WERI-Rb-1 (cell line): ENCODE measurements at regions not wholly inside any gene's neighbourhood (a gene's known extent, or its start where the extent isn't known, plus 50 kb on each side); places are given as distances from the start of the nearest gene placed in this dataset.
A peak's percentile ranks its signal among the peaks of the same experiment; 100 is the strongest.

Source experiments
- DNase-seq: peaks from one replicate; pipeline ENCODE4 v3.0.0-alpha.2; 2020
- H3K27ac ChIP-seq: fragments of 250-450 bp; sonication (Bioruptor Pico); 2 replicates; pipeline ENCODE4 v1.5.1; 2020; ENCODE audit warnings: mild to moderate bottlenecking, moderate library complexity
- H3K27me3 ChIP-seq: fragments of 250-450 bp; sonication (Bioruptor Pico); 2 replicates; pipeline ENCODE4 v1.5.1; 2021; ENCODE audit warnings: mild to moderate bottlenecking, low read depth, moderate library complexity; ENCODE audit not compliant: insufficient read depth, severe bottlenecking
- H3K36me3 ChIP-seq: fragments of 250-450 bp; sonication (Bioruptor Pico); 2 replicates; pipeline ENCODE4 v1.5.1; 2020; ENCODE audit warnings: mild to moderate bottlenecking, moderate library complexity
- H3K4me3 ChIP-seq: 2 replicates; pipeline ENCODE4 v1.5.1; 2011; ENCODE audit warnings: low read depth, mild to moderate bottlenecking, control low read depth, low read length
- H3K9me3 ChIP-seq: fragments of 250-450 bp; sonication (Bioruptor Pico); 2 replicates; pipeline ENCODE4 v1.5.1; 2021; ENCODE audit warnings: mild to moderate bottlenecking, moderate library complexity; ENCODE audit not compliant: severe bottlenecking
- TF ChIP-seq, protein P1 (sequence below): IDR thresholded peaks from 2 replicates; pipeline ENCODE4 v1.5.1; 2011; ENCODE audit warnings: low read depth, mild to moderate bottlenecking, control low read depth, inconsistent platforms, low read length

DNA sequence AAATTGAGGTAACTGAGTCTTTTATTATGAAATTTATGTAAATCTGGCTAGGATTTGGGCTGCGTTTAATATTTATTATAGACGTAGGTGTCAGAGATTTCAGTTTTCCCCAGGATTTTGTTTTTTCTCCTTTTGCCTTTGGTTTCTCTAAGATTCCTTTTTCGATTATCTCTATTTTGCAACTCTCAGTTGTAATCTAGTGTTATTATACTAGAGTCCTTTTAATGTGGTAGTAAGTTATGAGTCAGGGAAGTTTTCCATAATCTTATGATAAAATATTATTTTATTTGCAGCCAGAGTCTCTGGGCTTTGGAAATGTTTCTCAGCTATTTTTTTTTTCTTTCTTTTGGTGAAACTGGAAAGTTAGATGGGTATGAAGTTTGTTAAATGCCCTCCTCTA lies 1043.8 kb downstream of the PLA2G4A start:
- H3K27ac ChIP-seq: peak overlapping the region; percentile 61
- no peak overlapping the region for H3K4me3 ChIP-seq
- no peaks in the 10 kb centered on the region for H3K9me3 ChIP-seq
- H3K36me3 ChIP-seq: no peaks in the 10 kb centered on the region
- H3K27me3 ChIP-seq: no peaks in the 10 kb centered on the region
- TF ChIP-seq, protein P1, sequence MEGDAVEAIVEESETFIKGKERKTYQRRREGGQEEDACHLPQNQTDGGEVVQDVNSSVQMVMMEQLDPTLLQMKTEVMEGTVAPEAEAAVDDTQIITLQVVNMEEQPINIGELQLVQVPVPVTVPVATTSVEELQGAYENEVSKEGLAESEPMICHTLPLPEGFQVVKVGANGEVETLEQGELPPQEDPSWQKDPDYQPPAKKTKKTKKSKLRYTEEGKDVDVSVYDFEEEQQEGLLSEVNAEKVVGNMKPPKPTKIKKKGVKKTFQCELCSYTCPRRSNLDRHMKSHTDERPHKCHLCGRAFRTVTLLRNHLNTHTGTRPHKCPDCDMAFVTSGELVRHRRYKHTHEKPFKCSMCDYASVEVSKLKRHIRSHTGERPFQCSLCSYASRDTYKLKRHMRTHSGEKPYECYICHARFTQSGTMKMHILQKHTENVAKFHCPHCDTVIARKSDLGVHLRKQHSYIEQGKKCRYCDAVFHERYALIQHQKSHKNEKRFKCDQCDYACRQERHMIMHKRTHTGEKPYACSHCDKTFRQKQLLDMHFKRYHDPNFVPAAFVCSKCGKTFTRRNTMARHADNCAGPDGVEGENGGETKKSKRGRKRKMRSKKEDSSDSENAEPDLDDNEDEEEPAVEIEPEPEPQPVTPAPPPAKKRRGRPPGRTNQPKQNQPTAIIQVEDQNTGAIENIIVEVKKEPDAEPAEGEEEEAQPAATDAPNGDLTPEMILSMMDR: no peak
- no peak for DNase-seq

DNA sequence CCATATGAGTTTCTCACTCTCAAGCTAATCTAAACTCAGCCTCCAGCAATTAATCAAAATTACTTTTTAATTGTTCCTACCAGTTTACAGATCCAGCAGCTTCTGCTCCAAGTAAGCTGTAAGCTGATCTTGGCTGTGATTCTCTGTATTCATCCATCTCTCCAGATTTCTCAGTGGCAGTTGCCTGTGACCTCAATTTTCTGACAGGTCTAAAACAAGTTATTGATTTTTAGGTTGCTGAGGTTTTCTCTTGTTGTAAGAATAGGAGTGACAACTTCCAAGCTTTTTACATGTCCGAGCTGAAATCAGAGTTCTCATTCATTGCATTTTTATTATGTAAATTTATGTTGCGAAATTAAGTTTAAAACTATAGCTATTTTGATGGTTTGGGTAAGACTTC lies 1044.4 kb downstream of the PLA2G4A start:
- TF ChIP-seq, protein P1: no peak
- no peaks in the 10 kb centered on the region for H3K9me3 ChIP-seq
- no peaks in the 10 kb centered on the region for H3K27me3 ChIP-seq
- no peak overlapping the region for H3K4me3 ChIP-seq
- peak; percentile 17 for DNase-seq
- peak overlapping the region; percentile 61 for H3K27ac ChIP-seq
- no peaks in the 10 kb centered on the region for H3K36me3 ChIP-seq

DNA sequence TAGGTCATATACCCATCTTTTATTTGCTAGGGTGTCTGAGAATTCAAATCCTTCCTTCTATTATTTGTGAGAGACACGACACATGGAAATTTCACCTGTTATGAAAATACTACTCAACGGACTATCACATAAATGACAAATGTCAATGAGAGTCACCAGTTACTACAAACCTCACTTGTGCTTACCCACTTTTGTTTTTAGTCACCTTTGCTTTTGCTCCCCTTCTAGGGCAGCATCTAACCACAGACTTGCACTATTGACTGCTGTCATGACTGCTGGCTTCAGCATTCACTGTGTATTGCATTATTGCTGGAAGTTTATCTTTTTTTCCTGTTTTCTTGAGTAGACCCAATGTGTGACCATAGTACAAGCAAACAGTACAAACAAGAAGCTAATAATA lies 1048.0 kb downstream of the PLA2G4A start:
- H3K4me3 ChIP-seq: no peak overlapping the region
- TF ChIP-seq, protein P1: no peak
- H3K36me3 ChIP-seq: no peaks in the 10 kb centered on the region
- H3K27me3 ChIP-seq: no peaks in the 10 kb centered on the region
- H3K27ac ChIP-seq: no peak overlapping the region
- no peak for DNase-seq
- H3K9me3 ChIP-seq: no peaks in the 10 kb centered on the region

DNA sequence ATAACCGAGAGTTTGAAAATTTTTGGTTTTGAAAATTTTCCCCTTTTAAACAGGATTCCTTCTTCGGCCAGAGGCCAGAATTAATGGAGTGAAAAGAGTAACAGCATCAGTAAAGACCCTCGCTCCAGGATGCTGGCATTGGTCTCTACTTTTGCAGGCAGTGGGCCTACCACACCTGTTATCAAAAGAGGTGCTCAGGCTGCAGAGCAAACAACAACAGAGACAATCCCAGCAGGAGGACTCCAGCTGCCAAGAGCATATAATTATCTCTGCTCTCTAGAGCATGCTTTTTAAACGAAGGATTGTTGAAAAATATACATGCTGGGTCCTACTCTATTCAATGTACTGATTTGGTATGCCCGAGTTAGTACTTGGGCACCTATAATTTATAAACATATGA lies 1048.5 kb downstream of the PLA2G4A start:
- H3K4me3 ChIP-seq: no peak overlapping the region
- no peak for DNase-seq
- TF ChIP-seq, protein P1: no peak
- H3K27me3 ChIP-seq: no peaks in the 10 kb centered on the region
- H3K9me3 ChIP-seq: no peaks in the 10 kb centered on the region
- no peaks in the 10 kb centered on the region for H3K36me3 ChIP-seq
- H3K27ac ChIP-seq: no peak overlapping the region

DNA sequence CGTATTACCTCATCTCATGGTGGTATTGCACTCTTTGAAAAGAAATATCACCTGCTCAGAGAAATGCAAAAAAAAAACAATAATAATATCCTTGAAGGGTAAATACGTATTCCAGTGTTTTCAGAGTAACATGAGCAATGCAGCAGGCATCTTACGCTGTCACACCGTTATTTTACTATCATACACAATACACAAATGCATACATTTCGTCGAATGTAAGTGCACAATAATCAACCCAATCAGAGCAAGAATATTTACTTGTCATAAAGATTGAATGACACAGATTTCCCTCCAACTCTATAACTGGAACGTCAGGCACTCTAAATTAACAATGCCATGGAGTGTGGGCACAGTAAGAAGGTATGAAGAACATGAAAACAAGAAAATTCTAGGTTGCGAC lies 1050.1 kb downstream of the PLA2G4A start:
- DNase-seq: no peak
- Histone ChIP-seq H3K36me3 (no peaks in the 10 kb centered on the region), H3K9me3 (no peaks in the 10 kb centered on the region), H3K4me3 (no peak overlapping the region), H3K27ac (no peak overlapping the region), H3K27me3 (no peaks in the 10 kb centered on the region)
- TF ChIP-seq, protein P1: no peak

DNA sequence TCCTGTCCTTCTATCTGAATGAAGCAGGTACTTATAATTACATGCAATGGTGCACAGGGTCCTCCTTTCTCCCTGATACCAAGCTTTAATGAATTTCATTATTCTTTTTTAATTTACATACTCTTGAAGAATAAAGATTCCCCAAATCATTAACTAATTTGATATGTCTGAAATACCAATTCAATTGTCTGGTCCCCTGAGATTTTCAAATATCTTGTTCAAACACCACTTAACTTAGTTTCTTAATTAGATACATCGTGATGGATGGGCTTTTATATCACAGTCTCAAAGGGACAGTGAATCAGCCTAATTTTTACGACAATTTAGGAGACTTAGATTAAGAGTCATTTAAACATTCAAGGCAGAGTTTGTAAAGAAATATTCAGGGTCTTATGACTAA lies 1054.6 kb downstream of the PLA2G4A start:
- no peak overlapping the region for H3K27ac ChIP-seq
- no peak overlapping the region for H3K4me3 ChIP-seq
- H3K9me3 ChIP-seq: no peaks in the 10 kb centered on the region
- no peak for DNase-seq
- TF ChIP-seq, protein P1: no peak
- H3K27me3 ChIP-seq: no peaks in the 10 kb centered on the region
- H3K36me3 ChIP-seq: no peaks in the 10 kb centered on the region
